H1 (cell line): ENCODE measurements at regions not wholly inside any gene's neighbourhood (a gene's known extent, or its start where the extent isn't known, plus 50 kb on each side); places are given as distances from the start of the nearest gene placed in this dataset.

Source experiments
- CTCF ChIA-PET: fragments of 300-600 bp; sonication (Branson Sonifier 250); formaldehyde crosslinking; loops from one replicate; lab custom pipeline; 2021; ENCODE audit not compliant: partially characterized antibody; lab: Charles Lee
- POLR2A ChIA-PET: fragments of 300-600 bp; sonication (Branson Sonifier 250); formaldehyde crosslinking; loops from one replicate; lab custom pipeline; 2021; ENCODE audit warnings: inconsistent platforms; ENCODE audit not compliant: partially characterized antibody; lab: Charles Lee
- DNase-seq, 2 experiments: peaks; one replicate each; pipeline versions ENCODE4 v3.0.0 to v3.0.0-alpha.2; 2010 to 2022; ENCODE audit warnings: low spot score in 2 of 2, low read depth in 1 of 2, mixed read lengths in 1 of 2
- FAIRE-seq: peaks from 2 replicates; lab custom pipeline; 2011; peaks lifted over from hg19 to GRCh38; lab: Jason Lieb, UNC
- H2AFZ ChIP-seq: 2 replicates; pipeline ENCODE4 v1.8.1; 2012; ENCODE audit warnings: low read length, inconsistent platforms
- H2AK5ac ChIP-seq: 2 replicates; pipeline ENCODE4 v1.6.1; 2013; ENCODE audit warnings: low read depth, low read length
- H2BK120ac ChIP-seq: replicated peaks from 2 replicates; pipeline ENCODE3; 2013; ENCODE audit warnings: low read depth, low read length, inconsistent platforms
- H2BK12ac ChIP-seq: 2 replicates; pipeline ENCODE4 v1.6.1; 2013; ENCODE audit warnings: low read depth, low read length
- H2BK15ac ChIP-seq: 2 replicates; pipeline ENCODE4 v1.6.1; 2013; ENCODE audit warnings: low read length
- H2BK20ac ChIP-seq: 2 replicates; pipeline ENCODE4 v1.6.1; 2013; ENCODE audit warnings: low read length
- H2BK5ac ChIP-seq: 2 replicates; pipeline ENCODE4 v1.6.1; 2013; ENCODE audit warnings: low read depth, low read length
- H3K14ac ChIP-seq: 2 replicates; pipeline ENCODE4 v1.6.1; 2013; ENCODE audit warnings: inconsistent platforms; ENCODE audit not compliant: insufficient read length
- H3K18ac ChIP-seq: 2 replicates; pipeline ENCODE4 v1.6.1; 2013; ENCODE audit warnings: low read length; ENCODE audit errors: extremely low read depth
- H3K23ac ChIP-seq: 2 replicates; pipeline ENCODE4 v1.6.1; 2013; ENCODE audit warnings: inconsistent platforms; ENCODE audit not compliant: insufficient read length
- H3K23me2 ChIP-seq: 2 replicates; pipeline ENCODE4 v1.6.1; 2013; ENCODE audit warnings: low read depth, low read length
- H3K27ac ChIP-seq: 2 replicates; pipeline ENCODE4 v1.6.1; 2011; ENCODE audit warnings: low read depth, low read length, inconsistent platforms
- H3K27me3 ChIP-seq, 4 experiments: replicated peaks in 1 of 4; 1 replicate in 1 of 4; 2 replicates in 3 of 4; pipeline versions ENCODE4 v1.6.1 to v1.8.1; 2011 to 2013; ENCODE audit warnings: low read length in 3 of 4, mild to moderate bottlenecking in 3 of 4, inconsistent platforms in 2 of 4, mixed read lengths in 2 of 4, moderate library complexity in 1 of 4; ENCODE audit not compliant: control insufficient read depth in 3 of 4, insufficient read depth in 3 of 4; ENCODE audit errors: extremely low read depth in 1 of 4
- H3K36me3 ChIP-seq, 4 experiments: 2 replicates each; pipeline versions ENCODE4 v1.6.1 to v1.8.1; 2011 to 2013; ENCODE audit warnings: mild to moderate bottlenecking in 4 of 4, low read length in 3 of 4, moderate library complexity in 2 of 4, control low read depth in 1 of 4, inconsistent platforms in 1 of 4; ENCODE audit not compliant: insufficient read depth in 4 of 4, control insufficient read depth in 2 of 4
- H3K4ac ChIP-seq: replicated peaks from 2 replicates; pipeline ENCODE3; 2013; ENCODE audit warnings: low read length, low read depth, mixed read lengths, inconsistent platforms; ENCODE audit not compliant: insufficient read length
- H3K4me1 ChIP-seq, 4 experiments: replicated peaks in 1 of 4; 1 replicate in 1 of 4; 2 replicates in 3 of 4; pipeline versions ENCODE4 v1.6.1 to v1.8.1; 2011 to 2013; ENCODE audit warnings: low read length in 3 of 4, inconsistent platforms in 2 of 4, mixed read lengths in 1 of 4; ENCODE audit not compliant: insufficient read depth in 4 of 4, control insufficient read depth in 3 of 4
- H3K4me2 ChIP-seq, 2 experiments: 2 replicates each; pipeline versions ENCODE4 v1.6.1 to v1.8.1; 2011 to 2013; ENCODE audit warnings: low read depth in 2 of 2, low read length in 2 of 2, control low read depth in 1 of 2, inconsistent platforms in 1 of 2, mild to moderate bottlenecking in 1 of 2; ENCODE audit not compliant: insufficient read depth in 1 of 2
- H3K4me3 ChIP-seq, 4 experiments: fragments of 200-600, 300-600 bp in 1 of 4; sonication (generic), shearing (Covaris generic), sonication (Bioruptor Twin) in 1 of 4; 2 replicates each; pipeline versions ENCODE4 v1.5.1 to v1.8.1; 2011 to 2016; ENCODE audit warnings: low read length in 4 of 4, low read depth in 3 of 4, control low read depth in 2 of 4, inconsistent platforms in 2 of 4, mild to moderate bottlenecking in 2 of 4, mixed read lengths in 1 of 4, moderate library complexity in 1 of 4; ENCODE audit not compliant: insufficient read depth in 2 of 4; ENCODE audit errors: extremely low read depth in 1 of 4
- H3K56ac ChIP-seq: replicated peaks from 2 replicates; pipeline ENCODE3; 2013; ENCODE audit warnings: low read depth, mild to moderate bottlenecking, mixed read lengths, low read length, inconsistent platforms; ENCODE audit not compliant: insufficient read length
- H3K79me1 ChIP-seq: 2 replicates; pipeline ENCODE4 v1.6.1; 2013; ENCODE audit warnings: low read depth, low read length, control low read depth
- H3K79me2 ChIP-seq, 2 experiments: 2 replicates each; pipeline versions ENCODE4 v1.6.1 to v1.8.1; 2012 to 2013; ENCODE audit warnings: low read length in 2 of 2, mild to moderate bottlenecking in 2 of 2, inconsistent platforms in 1 of 2; ENCODE audit not compliant: insufficient read depth in 2 of 2, control insufficient read depth in 1 of 2
- H3K9ac ChIP-seq, 4 experiments: replicated peaks in 1 of 4; 1 replicate in 1 of 4; 2 replicates in 3 of 4; pipeline versions ENCODE4 v1.6.1 to v1.8.1; 2011 to 2013; ENCODE audit warnings: low read depth in 3 of 4, low read length in 3 of 4, control low read depth in 2 of 4, mild to moderate bottlenecking in 2 of 4, moderate library complexity in 2 of 4, inconsistent platforms in 1 of 4; ENCODE audit errors: extremely low read depth in 1 of 4
- H3K9me3 ChIP-seq, 2 experiments: 2 replicates each; pipeline versions ENCODE4 v1.6.1 to v1.8.1; 2012 to 2013; ENCODE audit warnings: mild to moderate bottlenecking in 2 of 2, moderate library complexity in 2 of 2, control low read depth in 1 of 2, inconsistent platforms in 1 of 2, low read depth in 1 of 2, low read length in 1 of 2, mixed read lengths in 1 of 2; ENCODE audit not compliant: insufficient read depth in 2 of 2
- H4K20me1 ChIP-seq, 2 experiments: replicated peaks in 1 of 2; 2 replicates each; pipeline versions ENCODE3 to v1.8.1; 2011 to 2013; ENCODE audit warnings: inconsistent platforms in 2 of 2, low read length in 2 of 2, mild to moderate bottlenecking in 1 of 2; ENCODE audit not compliant: insufficient read depth in 2 of 2, control insufficient read depth in 1 of 2
- H4K5ac ChIP-seq: 2 replicates; pipeline ENCODE4 v1.6.1; 2013; ENCODE audit warnings: low read length, low read depth, mixed read lengths, inconsistent platforms; ENCODE audit not compliant: insufficient read length
- H4K8ac ChIP-seq: 2 replicates; pipeline ENCODE4 v1.8.0; 2013; ENCODE audit warnings: mild to moderate bottlenecking, moderate library complexity, low read length, inconsistent platforms; ENCODE audit not compliant: insufficient read depth; ENCODE audit errors: extremely low read depth
- H4K91ac ChIP-seq: replicated peaks from 2 replicates; pipeline ENCODE3; 2013; ENCODE audit warnings: low read length, mixed read lengths, inconsistent platforms; ENCODE audit not compliant: insufficient read length
- BACH1 ChIP-seq: IDR thresholded peaks from 2 replicates; pipeline ENCODE4 v1.6.1; 2012; ENCODE audit warnings: low read length, improper control_type of control experiment
- CHD2 ChIP-seq: IDR thresholded peaks from 2 replicates; pipeline ENCODE4 v1.6.1; 2012; ENCODE audit warnings: low read length, improper control_type of control experiment
- CTBP2 ChIP-seq: IDR thresholded peaks from 2 replicates; pipeline ENCODE4 v1.7.0; 2011; ENCODE audit warnings: borderline replicate concordance, mild to moderate bottlenecking, moderate library complexity, mixed read lengths, low read length; ENCODE audit not compliant: insufficient read depth, insufficient read length
- EP300 ChIP-seq, 2 experiments: IDR thresholded peaks; 1 replicate in 1 of 2; 2 replicates in 1 of 2; pipeline ENCODE4 v1.6.1; 2011 to 2012; ENCODE audit warnings: low read depth in 2 of 2, low read length in 2 of 2, mild to moderate bottlenecking in 2 of 2, borderline replicate concordance in 1 of 2, inconsistent platforms in 1 of 2, moderate library complexity in 1 of 2
- KDM1A ChIP-seq: fragments of 200-600, 300-600 bp; sonication (generic); IDR thresholded peaks from 2 replicates; pipeline ENCODE4 v1.7.1; 2016; ENCODE audit warnings: mild to moderate bottlenecking, low read length, borderline replicate concordance
- MAX ChIP-seq: IDR thresholded peaks from 2 replicates; pipeline ENCODE4 v1.6.1; 2012; ENCODE audit warnings: inconsistent platforms
- POLR2A ChIP-seq, 2 experiments: IDR thresholded peaks; 1 replicate in 1 of 2; 2 replicates in 1 of 2; pipeline ENCODE4 v1.6.1; 2011; ENCODE audit warnings: low read depth in 2 of 2, low read length in 2 of 2, mild to moderate bottlenecking in 2 of 2; ENCODE audit errors: control extremely low read depth in 1 of 2
- RAD21 ChIP-seq, 2 experiments: IDR thresholded peaks in 1 of 2; conservative IDR thresholded peaks in 1 of 2; 2 replicates each; pipeline ENCODE4 v1.6.1; 2011; ENCODE audit warnings: low read depth in 2 of 2, low read length in 2 of 2, improper control_type of control experiment in 1 of 2, inconsistent platforms in 1 of 2, mild to moderate bottlenecking in 1 of 2, moderate library complexity in 1 of 2
- SP2 ChIP-seq: IDR thresholded peaks from 2 replicates; pipeline ENCODE4 v1.6.1; 2012; ENCODE audit warnings: mild to moderate bottlenecking, low read length, inconsistent platforms
- TAF1 ChIP-seq: IDR thresholded peaks from 2 replicates; pipeline ENCODE4 v1.6.1; 2011; ENCODE audit warnings: mild to moderate bottlenecking, low read depth, low read length
- TAF7 ChIP-seq: optimal IDR thresholded peaks from 2 replicates; pipeline ENCODE3; 2011; ENCODE audit warnings: low read depth, mild to moderate bottlenecking, inconsistent platforms, low read length, moderate library complexity, borderline replicate concordance
- TBP ChIP-seq: IDR thresholded peaks from 2 replicates; pipeline ENCODE4 v1.6.1; 2011; ENCODE audit warnings: low read depth, low read length, improper control_type of control experiment
- TCF12 ChIP-seq: IDR thresholded peaks from 2 replicates; pipeline ENCODE4 v1.6.1; 2011; ENCODE audit warnings: low read depth, mild to moderate bottlenecking, low read length
- USF2 ChIP-seq: IDR thresholded peaks from 2 replicates; pipeline ENCODE4 v1.6.1; 2011; ENCODE audit warnings: low read length, improper control_type of control experiment
- ZNF274 ChIP-seq: IDR thresholded peaks from 2 replicates; pipeline ENCODE4 v1.7.0; 2012; ENCODE audit warnings: low read length, borderline replicate concordance; ENCODE audit errors: extremely low read depth
- WGBS, 2 experiments: shearing (Covaris generic) in 1 of 2; methylation state at CpG; one replicate each; pipeline versions ENCODE4 v1.1.6 to v1.1.7; 2013 to 2015; ENCODE audit warnings: low lambda C conversion rate in 2 of 2, mixed read lengths in 2 of 2, inconsistent platforms in 1 of 2, low coverage in 1 of 2, missing lambda C conversion rate in 1 of 2; ENCODE audit not compliant: insufficient replicate concordance in 2 of 2, insufficient coverage in 1 of 2, insufficient read length in 1 of 2; ENCODE audit errors: extremely low coverage in 1 of 2, missing lambda C conversion rate in 1 of 2; 5-methylcytosine and 5-hydroxymethylcytosine counted together

GRCh38 chr7:15864626-15864991 lies 178.1 kb upstream of the MEOX2 start:
- H3K56ac ChIP-seq: no peak overlapping the region
- H2AK5ac ChIP-seq: no peak overlapping the region
- H3K4me3 ChIP-seq: no peak overlapping the region
- no peak overlapping the region for H3K4me2 ChIP-seq
- no peak overlapping the region for H4K5ac ChIP-seq
- H3K27me3 ChIP-seq: no peaks in the 10 kb centered on the region
- H2BK5ac ChIP-seq: no peak overlapping the region
- H3K27ac ChIP-seq: no peak overlapping the region
- 92% methylated on average over 2 of the region's 2 CpGs; no CpG with 5 or more reads in 1 of the 2 experiments for WGBS, 2 experiments
- H3K18ac ChIP-seq: no peak overlapping the region
- POLR2A ChIA-PET: no interaction called here
- TF ChIP-seq CHD2 (no peak), EP300 (IDR thresholded peaks at IDR 0.05; ENCODE audit: borderline replicate concordance in 1 of 2, low read depth in 2 of 2, low read length in 2 of 2) (no peak), CTBP2 (no peak), TBP (no peak), KDM1A (no peak), MAX (no peak), USF2 (no peak), BACH1 (no peak), RAD21 (IDR thresholded peaks at IDR 0.05 in 1 of 2, conservative IDR thresholded peaks at IDR 0.05 in 1 of 2; ENCODE audit: low read depth in 2 of 2, low read length in 2 of 2) (no peak), POLR2A (IDR thresholded peaks at IDR 0.05; ENCODE audit: control extremely low read depth in 1 of 2, low read depth in 2 of 2, low read length in 2 of 2) (no peak), ZNF274 (no peak), TCF12 (no peak), TAF7 (no peak), TAF1 (no peak), SP2 (no peak)
- TF ChIP-seq, all 59 proteins: peak for 0
- no peaks in the 10 kb centered on the region for H3K79me1 ChIP-seq
- H3K36me3 ChIP-seq: no peaks in the 10 kb centered on the region
- H2BK15ac ChIP-seq: no peak overlapping the region
- no peak overlapping the region for H2BK12ac ChIP-seq
- no peak overlapping the region for H4K91ac ChIP-seq
- H4K20me1 ChIP-seq: no peaks in the 10 kb centered on the region
- H3K4ac ChIP-seq: no peak overlapping the region
- no peak for FAIRE-seq
- H3K79me2 ChIP-seq: no peaks in the 10 kb centered on the region
- H2BK120ac ChIP-seq: no peak overlapping the region
- no peak overlapping the region for H2AFZ ChIP-seq
- H3K4me1 ChIP-seq: no peaks in the 10 kb centered on the region
- no peak overlapping the region for H2BK20ac ChIP-seq
- CTCF ChIA-PET: no interaction called here
- no peak overlapping the region for H3K14ac ChIP-seq
- H3K9ac ChIP-seq: no peak overlapping the region
- no peak overlapping the region for H3K23ac ChIP-seq
- H3K23me2 ChIP-seq: no peaks in the 10 kb centered on the region
- no peak for DNase-seq
- H3K9me3 ChIP-seq: no peaks in the 10 kb centered on the region
- no peak overlapping the region for H4K8ac ChIP-seq
